HCT116 (cell line): ENCODE measurements at regions not wholly inside any gene's neighbourhood (a gene's known extent, or its start where the extent isn't known, plus 50 kb on each side); places are given as distances from the start of the nearest gene placed in this dataset.

Experiments
- ATAC-seq: fragments of 200-7000 bp; cut with Tn5 transposase; 2 replicates; pipeline ENCODE4 v1.9.1; 2020; ENCODE audit warnings: mild to moderate bottlenecking, moderate library complexity
- BruUV-seq: library from RNA; stranded (reverse); fragments of 400-500 nt; replicated peaks from 2 replicates; lab custom pipeline; 2021; lab: Mats Ljungman, UMichigan
- CTCF ChIA-PET: fragments of 300-600 bp; sonication (Branson Sonifier 250); formaldehyde crosslinking; loops from one replicate; lab custom pipeline; 2021; ENCODE audit warnings: antibody characterized with exemption; lab: Charles Lee
- POLR2A ChIA-PET: fragments of 300-600, 350-600 bp; sonication (Branson Sonifier 250); formaldehyde crosslinking; loops from one replicate; lab custom pipeline; 2021; ENCODE audit warnings: antibody characterized with exemption; lab: Charles Lee
- RAD21 ChIA-PET, 2 experiments: fragments of 300-600 bp; sonication (Branson Sonifier 250); formaldehyde crosslinking; loops; one replicate each; lab custom pipeline; 2023; ENCODE audit warnings: low total read pairs in 2 of 2; ENCODE audit not compliant: uncharacterized antibody in 2 of 2, unreplicated experiment in 2 of 2, low non-redundant PET in 1 of 2; lab: Charles Lee
- DNase-seq: peaks from one replicate; pipeline ENCODE4 v3.0.0-alpha.2; 2010; ENCODE audit warnings: low read depth, low spot score
- H2AFZ ChIP-seq: fragments of 200-600 bp; shearing (Covaris generic), sonication (generic); 2 replicates; pipeline ENCODE4 v1.6.1; 2017; ENCODE audit warnings: low read depth, mixed run types, mixed read lengths, antibody characterized with exemption, low read length; ENCODE audit not compliant: poor library complexity, severe bottlenecking
- H3K27ac ChIP-seq: 2 replicates; pipeline ENCODE4 v1.5.1; 2012; ENCODE audit warnings: low read depth, low read length
- H3K27me3 ChIP-seq: fragments of 200-600 bp; sonication (generic); 2 replicates; pipeline ENCODE4 v1.6.1; 2016; ENCODE audit warnings: mixed run types, low read length, mixed read lengths; ENCODE audit not compliant: insufficient read depth
- H3K36me3 ChIP-seq, 2 experiments: fragments of 200-500 bp in 1 of 2; fragments of 200-600 bp in 1 of 2; sonication (Bioruptor generic) in 1 of 2; sonication (generic) in 1 of 2; 2 replicates each; pipeline versions ENCODE4 v1.5.1 to v1.6.1; 2014 to 2016; ENCODE audit warnings: low read length in 2 of 2, inconsistent platforms in 1 of 2, mixed read lengths in 1 of 2, mixed run types in 1 of 2; ENCODE audit not compliant: insufficient read depth in 2 of 2, control insufficient read depth in 1 of 2
- H3K4me1 ChIP-seq, 2 experiments: fragments of 200-600 bp in 1 of 2; sonication (generic) in 1 of 2; 2 replicates each; pipeline versions ENCODE4 v1.5.1 to v1.6.1; 2012 to 2017; ENCODE audit warnings: low read length in 2 of 2, inconsistent platforms in 1 of 2, mild to moderate bottlenecking in 1 of 2, mixed read lengths in 1 of 2, mixed run types in 1 of 2, moderate library complexity in 1 of 2; ENCODE audit not compliant: insufficient read depth in 2 of 2, control insufficient read depth in 1 of 2
- H3K4me2 ChIP-seq: fragments of 200-600 bp; sonication (generic); 2 replicates; pipeline ENCODE4 v1.6.1; 2017; ENCODE audit warnings: mixed run types, low read length, mixed read lengths
- H3K4me3 ChIP-seq, 2 experiments: fragments of 200-600 bp in 1 of 2; sonication (generic) in 1 of 2; replicated peaks in 1 of 2; 2 replicates each; pipeline ENCODE4 v1.5.1; 2011 to 2016; ENCODE audit warnings: low read length in 2 of 2, control low read depth in 1 of 2, low read depth in 1 of 2, mild to moderate bottlenecking in 1 of 2, mixed read lengths in 1 of 2, mixed run types in 1 of 2
- H3K79me2 ChIP-seq: fragments of 200-600 bp; sonication (generic); 2 replicates; pipeline ENCODE4 v1.6.1; 2017; ENCODE audit warnings: mild to moderate bottlenecking, mixed run types, low read length, moderate library complexity, mixed read lengths; ENCODE audit not compliant: insufficient read depth
- H3K9ac ChIP-seq: fragments of 200-600 bp; sonication (generic); 2 replicates; pipeline ENCODE4 v1.6.1; 2016; ENCODE audit warnings: low read length, mixed read lengths
- H3K9me2 ChIP-seq: fragments of 200-600 bp; sonication (generic), shearing (Covaris generic); 2 replicates; pipeline ENCODE4 v1.6.1; 2017; ENCODE audit warnings: mixed run types, mild to moderate bottlenecking, moderate library complexity; ENCODE audit not compliant: insufficient read depth
- H3K9me3 ChIP-seq, 2 experiments: fragments of 200-500 bp in 1 of 2; fragments of 200-600 bp in 1 of 2; sonication (Bioruptor generic) in 1 of 2; sonication (generic) in 1 of 2; 2 replicates each; pipeline ENCODE4 v1.6.1; 2014 to 2017; ENCODE audit warnings: low read length in 2 of 2, mixed read lengths in 2 of 2, inconsistent platforms in 1 of 2, low read depth in 1 of 2, mild to moderate bottlenecking in 1 of 2, mixed run types in 1 of 2, moderate library complexity in 1 of 2; ENCODE audit not compliant: control insufficient read depth in 1 of 2, insufficient read depth in 1 of 2
- H4K20me1 ChIP-seq: fragments of 200-600 bp; sonication (generic), shearing (Covaris generic); 2 replicates; pipeline ENCODE4 v1.6.1; 2017; ENCODE audit warnings: mixed run types, mild to moderate bottlenecking, moderate library complexity; ENCODE audit not compliant: insufficient read depth
- CTCF ChIP-seq, 3 experiments: fragments of 200-600 bp in 1 of 3; sonication (generic) in 1 of 3; IDR thresholded peaks in 2 of 3; conservative IDR thresholded peaks in 1 of 3; 2 replicates each; pipeline ENCODE4 v1.5.1; 2012 to 2017; ENCODE audit warnings: low read depth in 2 of 3, low read length in 2 of 3, antibody characterized with exemption in 1 of 3, borderline replicate concordance in 1 of 3, control low read depth in 1 of 3, mild to moderate bottlenecking in 1 of 3, mixed read lengths in 1 of 3, mixed run types in 1 of 3, moderate library complexity in 1 of 3; ENCODE audit not compliant: insufficient read depth in 1 of 3
- SRF ChIP-seq: IDR thresholded peaks from 2 replicates; pipeline ENCODE4 v1.6.1; 2012; ENCODE audit warnings: low read depth
- TCF7L2 ChIP-seq: IDR thresholded peaks from 2 replicates; pipeline ENCODE4 v1.7.0; 2011; ENCODE audit warnings: borderline replicate concordance, inconsistent platforms; ENCODE audit not compliant: insufficient read depth, insufficient read length; ENCODE audit errors: extremely low read depth
- intact Hi-C: fragments of 100-400 bp; cut with micrococcal nuclease; formaldehyde crosslinking; loops from 2 replicates; pipeline ENCODE4 v1.10.0; 2022
- TF ChIP-seq, protein P1 (sequence below): IDR thresholded peaks from 2 replicates; pipeline ENCODE4 v1.6.1; 2012; ENCODE audit warnings: low read depth
- TF ChIP-seq, protein P2 (sequence below): IDR thresholded peaks from 2 replicates; pipeline ENCODE4 v1.6.1; 2012

- POLR2A ChIA-PET, result no interaction called here
These were observed 180.2 kb upstream of the DOK6 start for GRCh38 chr18:69220529-69220928.

More at GRCh38 chr18:69220529-69220928, 180.2 kb upstream of the DOK6 start:
- DNase-seq (no peak), ATAC-seq (no peak)
- no peaks in the 10 kb centered on the region for H3K27me3 ChIP-seq
- H4K20me1 ChIP-seq, result no peaks in the 10 kb centered on the region
- ChIA-PET CTCF (no interaction called here), RAD21 (no interaction called here)
- no TSS peak for BruUV-seq
- no peaks in the 10 kb centered on the region for H3K9me3 ChIP-seq
- H3K27ac ChIP-seq, result no peak overlapping the region
- H3K36me3 ChIP-seq, result no peaks in the 10 kb centered on the region
- H2AFZ ChIP-seq, result no peak overlapping the region
- H3K9me2 ChIP-seq, result no peaks in the 10 kb centered on the region
- no peak overlapping the region for H3K4me2 ChIP-seq
- intact Hi-C loops, result no loop called here
- TF ChIP-seq, protein P1, sequence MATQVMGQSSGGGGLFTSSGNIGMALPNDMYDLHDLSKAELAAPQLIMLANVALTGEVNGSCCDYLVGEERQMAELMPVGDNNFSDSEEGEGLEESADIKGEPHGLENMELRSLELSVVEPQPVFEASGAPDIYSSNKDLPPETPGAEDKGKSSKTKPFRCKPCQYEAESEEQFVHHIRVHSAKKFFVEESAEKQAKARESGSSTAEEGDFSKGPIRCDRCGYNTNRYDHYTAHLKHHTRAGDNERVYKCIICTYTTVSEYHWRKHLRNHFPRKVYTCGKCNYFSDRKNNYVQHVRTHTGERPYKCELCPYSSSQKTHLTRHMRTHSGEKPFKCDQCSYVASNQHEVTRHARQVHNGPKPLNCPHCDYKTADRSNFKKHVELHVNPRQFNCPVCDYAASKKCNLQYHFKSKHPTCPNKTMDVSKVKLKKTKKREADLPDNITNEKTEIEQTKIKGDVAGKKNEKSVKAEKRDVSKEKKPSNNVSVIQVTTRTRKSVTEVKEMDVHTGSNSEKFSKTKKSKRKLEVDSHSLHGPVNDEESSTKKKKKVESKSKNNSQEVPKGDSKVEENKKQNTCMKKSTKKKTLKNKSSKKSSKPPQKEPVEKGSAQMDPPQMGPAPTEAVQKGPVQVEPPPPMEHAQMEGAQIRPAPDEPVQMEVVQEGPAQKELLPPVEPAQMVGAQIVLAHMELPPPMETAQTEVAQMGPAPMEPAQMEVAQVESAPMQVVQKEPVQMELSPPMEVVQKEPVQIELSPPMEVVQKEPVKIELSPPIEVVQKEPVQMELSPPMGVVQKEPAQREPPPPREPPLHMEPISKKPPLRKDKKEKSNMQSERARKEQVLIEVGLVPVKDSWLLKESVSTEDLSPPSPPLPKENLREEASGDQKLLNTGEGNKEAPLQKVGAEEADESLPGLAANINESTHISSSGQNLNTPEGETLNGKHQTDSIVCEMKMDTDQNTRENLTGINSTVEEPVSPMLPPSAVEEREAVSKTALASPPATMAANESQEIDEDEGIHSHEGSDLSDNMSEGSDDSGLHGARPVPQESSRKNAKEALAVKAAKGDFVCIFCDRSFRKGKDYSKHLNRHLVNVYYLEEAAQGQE, result no peak
- TF ChIP-seq TCF7L2 (no peak), SRF (no peak), CTCF (IDR thresholded peaks at IDR 0.05 in 2 of 3, conservative IDR thresholded peaks at IDR 0.05 in 1 of 3; ENCODE audit: borderline replicate concordance in 1 of 3, insufficient read depth in 1 of 3, low read depth in 2 of 3, low read length in 2 of 3) (no peak)
- TF ChIP-seq, protein P2, sequence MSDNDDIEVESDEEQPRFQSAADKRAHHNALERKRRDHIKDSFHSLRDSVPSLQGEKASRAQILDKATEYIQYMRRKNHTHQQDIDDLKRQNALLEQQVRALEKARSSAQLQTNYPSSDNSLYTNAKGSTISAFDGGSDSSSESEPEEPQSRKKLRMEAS, result no peak
- H3K4me3 ChIP-seq, result no peak overlapping the region
- H3K4me1 ChIP-seq, result no peaks in the 10 kb centered on the region
- no peaks in the 10 kb centered on the region for H3K79me2 ChIP-seq
- H3K9ac ChIP-seq, result no peak overlapping the region
